Endothelial cell of umbilical vein (primary cell): ENCODE measurements at regions not wholly inside any gene's neighbourhood (a gene's known extent, or its start where the extent isn't known, plus 50 kb on each side); places are given as distances from the start of the nearest gene placed in this dataset.

ENCODE experiments used
- EZH2 ChIP-seq: IDR thresholded peaks from 2 replicates; pipeline ENCODE4 v1.6.1; 2012; ENCODE audit warnings: borderline replicate concordance, low read depth, mild to moderate bottlenecking, moderate library complexity, low read length, inconsistent platforms; ENCODE audit not compliant: severe bottlenecking
- GATA2 ChIP-seq: IDR thresholded peaks from 2 replicates; pipeline ENCODE4 v1.7.0; 2011; ENCODE audit warnings: low read depth, mild to moderate bottlenecking, moderate library complexity, mixed read lengths, low read length; ENCODE audit not compliant: insufficient read length, insufficient read depth
- JUN ChIP-seq: IDR thresholded peaks from 2 replicates; pipeline ENCODE4 v1.6.1; 2011; ENCODE audit warnings: borderline replicate concordance, low read depth; ENCODE audit not compliant: insufficient read length, insufficient read depth
- MYC ChIP-seq: IDR thresholded peaks from one replicate; pipeline ENCODE4 v1.6.1; 2011; ENCODE audit warnings: mild to moderate bottlenecking, low read depth, low read length
- POLR2A ChIP-seq: IDR thresholded peaks from 2 replicates; pipeline ENCODE4 v1.6.1; 2012; ENCODE audit warnings: low read depth, mild to moderate bottlenecking, control low read depth, low read length
- POLR2AphosphoS5 ChIP-seq: IDR thresholded peaks from 2 replicates; pipeline ENCODE4 v1.6.1; 2012; ENCODE audit warnings: low read depth, mild to moderate bottlenecking, control low read depth, low read length, moderate library complexity; ENCODE audit not compliant: insufficient read depth
- TF ChIP-seq, protein P1 (sequence below), 2 donors: IDR thresholded peaks; 1 replicate in 1 of 2; 2 replicates in 1 of 2; pipeline ENCODE4 v1.5.1; 2011; ENCODE audit warnings: low read length in 2 of 2, mild to moderate bottlenecking in 2 of 2, moderate library complexity in 2 of 2, control low read depth in 1 of 2, inconsistent platforms in 1 of 2, low read depth in 1 of 2; ENCODE audit not compliant: insufficient read depth in 1 of 2; ENCODE audit errors: extremely low read depth in 1 of 2
- TF ChIP-seq, protein P2 (sequence below): IDR thresholded peaks from 2 replicates; pipeline ENCODE4 v1.6.1; 2011; ENCODE audit not compliant: insufficient read depth, insufficient read length

DNA sequence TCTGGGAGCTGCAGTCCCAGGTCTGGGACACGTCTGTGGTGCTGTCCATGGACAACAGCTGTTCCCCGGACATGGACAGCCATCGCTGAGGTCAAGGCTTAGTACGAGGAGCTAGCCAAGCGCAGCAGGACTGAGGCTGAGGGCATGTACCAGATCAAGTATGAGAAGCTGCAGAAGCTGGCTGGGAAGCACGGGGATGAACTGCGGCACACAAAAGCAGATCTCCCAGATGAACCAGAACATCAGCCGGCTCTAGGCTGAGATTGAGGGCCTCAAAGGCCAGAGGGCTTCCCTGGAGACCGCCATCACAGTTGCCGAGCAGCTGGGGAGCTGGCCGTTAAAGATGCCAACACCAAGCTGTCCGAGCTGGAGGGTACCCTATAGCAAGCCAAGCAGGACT, 375.3 kb downstream of the SEC23A start:
- TF ChIP-seq, protein P1, sequence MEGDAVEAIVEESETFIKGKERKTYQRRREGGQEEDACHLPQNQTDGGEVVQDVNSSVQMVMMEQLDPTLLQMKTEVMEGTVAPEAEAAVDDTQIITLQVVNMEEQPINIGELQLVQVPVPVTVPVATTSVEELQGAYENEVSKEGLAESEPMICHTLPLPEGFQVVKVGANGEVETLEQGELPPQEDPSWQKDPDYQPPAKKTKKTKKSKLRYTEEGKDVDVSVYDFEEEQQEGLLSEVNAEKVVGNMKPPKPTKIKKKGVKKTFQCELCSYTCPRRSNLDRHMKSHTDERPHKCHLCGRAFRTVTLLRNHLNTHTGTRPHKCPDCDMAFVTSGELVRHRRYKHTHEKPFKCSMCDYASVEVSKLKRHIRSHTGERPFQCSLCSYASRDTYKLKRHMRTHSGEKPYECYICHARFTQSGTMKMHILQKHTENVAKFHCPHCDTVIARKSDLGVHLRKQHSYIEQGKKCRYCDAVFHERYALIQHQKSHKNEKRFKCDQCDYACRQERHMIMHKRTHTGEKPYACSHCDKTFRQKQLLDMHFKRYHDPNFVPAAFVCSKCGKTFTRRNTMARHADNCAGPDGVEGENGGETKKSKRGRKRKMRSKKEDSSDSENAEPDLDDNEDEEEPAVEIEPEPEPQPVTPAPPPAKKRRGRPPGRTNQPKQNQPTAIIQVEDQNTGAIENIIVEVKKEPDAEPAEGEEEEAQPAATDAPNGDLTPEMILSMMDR (IDR thresholded peaks at IDR 0.05; ENCODE audit: extremely low read depth in 1 of 2, insufficient read depth in 1 of 2, low read depth in 1 of 2, low read length in 2 of 2) = no peak
- TF ChIP-seq POLR2A = no peak
- no peak for TF ChIP-seq GATA2
- TF ChIP-seq, protein P2, sequence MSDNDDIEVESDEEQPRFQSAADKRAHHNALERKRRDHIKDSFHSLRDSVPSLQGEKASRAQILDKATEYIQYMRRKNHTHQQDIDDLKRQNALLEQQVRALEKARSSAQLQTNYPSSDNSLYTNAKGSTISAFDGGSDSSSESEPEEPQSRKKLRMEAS = no peak
- no peak for TF ChIP-seq POLR2AphosphoS5
- TF ChIP-seq JUN = no peak
- TF ChIP-seq EZH2 = no peak
- no peak for TF ChIP-seq MYC
